ENCODE measurements at regions not wholly inside any gene's neighbourhood (a gene's known extent, or its start where the extent isn't known, plus 50 kb on each side); places are given as distances from the start of the nearest gene placed in this dataset.

GRCh38 chr16:73847090-73847489 lies 449.5 kb upstream of the PSMD7 start:
- TF ChIP-seq REST (IDR thresholded peaks at IDR 0.05; ENCODE audit: low read depth, low read length): no peak
- no peak for TF ChIP-seq CTCF (IDR thresholded peaks at IDR 0.05)
- no peak for TF ChIP-seq MAX (IDR thresholded peaks at IDR 0.05; ENCODE audit: low read depth)
- no peak for TF ChIP-seq POLR2AphosphoS5 (IDR thresholded peaks at IDR 0.05; ENCODE audit: low read depth, low read length)

All from SK-N-SH (cell line).